A549 (cell line): ENCODE measurements at regions not wholly inside any gene's neighbourhood (a gene's known extent, or its start where the extent isn't known, plus 50 kb on each side); places are given as distances from the start of the nearest gene placed in this dataset.

ENCODE experiments used
- ATAC-seq, 2 experiments: fragments of 200-7000 bp in 1 of 2; fragments of >200 bp in 1 of 2; cut with Nextera tagmentation in 1 of 2; cut with Tn5 transposase in 1 of 2; 3 replicates each; pipeline versions ENCODE4 v1.8.0 to v1.9.1; 2018 to 2020; ENCODE audit warnings: mild to moderate bottlenecking in 1 of 2, moderate library complexity in 1 of 2
- CTCF ChIA-PET: fragments of 300-600 bp; sonication (Branson Sonifier 250); formaldehyde crosslinking; extraction: SDS; loops from one replicate; lab custom pipeline; 2021; ENCODE audit warnings: antibody characterized with exemption, inconsistent platforms; lab: Yijun Ruan, JAX
- POLR2A ChIA-PET: fragments of 350-600 bp; formaldehyde crosslinking; extraction: SDS; loops from one replicate; lab custom pipeline; 2021; ENCODE audit warnings: antibody characterized with exemption, inconsistent platforms; lab: Yijun Ruan, JAX
- DNase-seq, 2 experiments: peaks; one replicate each; pipeline versions ENCODE4 v3.0.0 to v3.0.0-alpha.2; 2011 to 2016; ENCODE audit warnings: low read depth in 1 of 2, low spot score in 1 of 2
- FAIRE-seq: peaks from 2 replicates; lab custom pipeline; 2011; peaks lifted over from hg19 to GRCh38; lab: Jason Lieb, UNC
- H3K27ac ChIP-seq, 2 experiments: fragments of >200 bp; sonication (Bioruptor Twin); formaldehyde crosslinking; 3 replicates each; pipeline ENCODE4 v1.5.1; 2016 to 2017
- H3K4me1 ChIP-seq: fragments of >200 bp; sonication (Bioruptor Twin); formaldehyde crosslinking; 3 replicates; pipeline ENCODE4 v1.6.1; 2016
- H3K4me2 ChIP-seq: fragments of >200 bp; sonication (Bioruptor Twin); formaldehyde crosslinking; 3 replicates; pipeline ENCODE4 v1.6.1; 2016
- H3K4me3 ChIP-seq: fragments of >200 bp; sonication (Bioruptor Twin); formaldehyde crosslinking; 3 replicates; pipeline ENCODE4 v1.5.1; 2016
- H3K9me3 ChIP-seq: fragments of >200 bp; sonication (Bioruptor Twin); formaldehyde crosslinking; 3 replicates; pipeline ENCODE4 v1.6.1; 2016
- BCL3 ChIP-seq: fragments of >200 bp; sonication (Bioruptor Twin); formaldehyde crosslinking; IDR thresholded peaks from 3 replicates; pipeline ENCODE4 v1.6.1; 2016
- BHLHE40 ChIP-seq: IDR thresholded peaks from 2 replicates; pipeline ENCODE4 v1.6.1; 2012; ENCODE audit warnings: low read depth, low read length, inconsistent platforms
- CBX2 ChIP-seq: fragments of 200-600 bp; sonication (generic); IDR thresholded peaks from 2 replicates; pipeline ENCODE4 v1.6.1; 2016; ENCODE audit warnings: low read depth, mild to moderate bottlenecking, borderline replicate concordance
- FOSB ChIP-seq: fragments of 250-450 bp; sonication (Bioruptor Pico); IDR thresholded peaks from 2 replicates; pipeline ENCODE4 v1.5.0; 2020; ENCODE audit warnings: mild to moderate bottlenecking, moderate library complexity
- FOSL2 ChIP-seq, 2 experiments: fragments of 450-650 bp in 1 of 2; fragments of >200 bp in 1 of 2; sonication (Bioruptor Twin) in 1 of 2; formaldehyde crosslinking; IDR thresholded peaks; 2 replicates each; pipeline versions ENCODE4 v1.5.0 to v1.6.1; 2016 to 2020; ENCODE audit warnings: mild to moderate bottlenecking in 1 of 2, moderate library complexity in 1 of 2
- FOXS1 ChIP-seq: fragments of 250-450 bp; sonication (Bioruptor Pico); IDR thresholded peaks from 2 replicates; pipeline ENCODE4 v1.5.0; 2020; ENCODE audit warnings: mild to moderate bottlenecking, moderate library complexity
- HDAC2 ChIP-seq: fragments of 200-600 bp; sonication (generic); IDR thresholded peaks from 2 replicates; pipeline ENCODE4 v1.6.1; 2016
- HES2 ChIP-seq: fragments of >200 bp; sonication (Bioruptor Twin); formaldehyde crosslinking; IDR thresholded peaks from 2 replicates; pipeline ENCODE4 v1.6.1; 2016
- HEYL ChIP-seq: fragments of 250-450 bp; sonication (Bioruptor Pico); IDR thresholded peaks from 2 replicates; pipeline ENCODE4 v1.8.0; 2021; ENCODE audit warnings: mild to moderate bottlenecking, moderate library complexity
- HOXA7 ChIP-seq: fragments of 250-450 bp; sonication (Bioruptor Pico); IDR thresholded peaks from 2 replicates; pipeline ENCODE4 v1.5.0; 2020; ENCODE audit warnings: mild to moderate bottlenecking, moderate library complexity
- HOXB13 ChIP-seq: fragments of 250-450 bp; sonication (Bioruptor Pico); IDR thresholded peaks from 2 replicates; pipeline ENCODE4 v1.5.0; 2020; ENCODE audit warnings: low read depth, mild to moderate bottlenecking, moderate library complexity
- KDM1A ChIP-seq: fragments of 200-600 bp; sonication (generic); IDR thresholded peaks from 2 replicates; pipeline ENCODE4 v1.6.1; 2016; ENCODE audit warnings: low read depth, mild to moderate bottlenecking
- KDM5A ChIP-seq: fragments of 200-600 bp; sonication (generic); IDR thresholded peaks from 2 replicates; pipeline ENCODE4 v1.6.1; 2016; ENCODE audit warnings: antibody characterized with exemption, mild to moderate bottlenecking
- MAFK ChIP-seq: fragments of 450-650 bp; IDR thresholded peaks from 2 replicates; pipeline ENCODE4 v1.6.1; 2014; ENCODE audit not compliant: partially characterized antibody
- NFE2L2 ChIP-seq: fragments of 150-350 bp; conservative IDR thresholded peaks from 2 replicates; pipeline ENCODE4 v1.6.1; 2014; ENCODE audit warnings: low read length
- PHF8 ChIP-seq: fragments of 200-600 bp; sonication (generic); IDR thresholded peaks from 2 replicates; pipeline ENCODE4 v1.6.1; 2016; ENCODE audit warnings: low read depth, mild to moderate bottlenecking, antibody characterized with exemption, moderate library complexity, borderline replicate concordance
- POLR2AphosphoS2 ChIP-seq: conservative IDR thresholded peaks from 2 replicates; pipeline ENCODE4 v1.6.1; 2012; ENCODE audit warnings: low read length, improper control_type of control experiment, inconsistent platforms
- RARB ChIP-seq: fragments of 250-450 bp; sonication (Bioruptor Pico); IDR thresholded peaks from 2 replicates; pipeline ENCODE4 v1.8.0; 2021; ENCODE audit warnings: mild to moderate bottlenecking, moderate library complexity
- RCOR1 ChIP-seq: fragments of 150-350 bp; IDR thresholded peaks from 2 replicates; pipeline ENCODE4 v1.6.1; 2014; ENCODE audit warnings: antibody characterized with exemption, low read length, low read depth
- RFX5 ChIP-seq: fragments of 450-650 bp; IDR thresholded peaks from 2 replicates; pipeline ENCODE4 v1.7.1; 2014; ENCODE audit warnings: antibody characterized with exemption, mild to moderate bottlenecking, moderate library complexity
- SREBF2 ChIP-seq: fragments of 450-650 bp; IDR thresholded peaks from 2 replicates; pipeline ENCODE4 v1.6.1; 2014; ENCODE audit warnings: mild to moderate bottlenecking, moderate library complexity
- ZFP36 ChIP-seq: fragments of 450-650 bp; IDR thresholded peaks from 2 replicates; pipeline ENCODE4 v1.6.1; 2014; ENCODE audit warnings: borderline replicate concordance; ENCODE audit not compliant: partially characterized antibody
- ZNF302 ChIP-seq: fragments of 250-450 bp; sonication (Bioruptor Pico); IDR thresholded peaks from 2 replicates; pipeline ENCODE4 v1.9.0; 2021; ENCODE audit warnings: inconsistent platforms, mild to moderate bottlenecking, moderate library complexity
- WGBS: methylation state at CpG from one replicate; pipeline ENCODE4 v1.1.6; 2017; ENCODE audit errors: missing lambda C conversion rate; 5-methylcytosine and 5-hydroxymethylcytosine counted together
- TF ChIP-seq, protein P1 (sequence below): IDR thresholded peaks from 2 replicates; pipeline ENCODE4 v1.6.1; 2012

DNA sequence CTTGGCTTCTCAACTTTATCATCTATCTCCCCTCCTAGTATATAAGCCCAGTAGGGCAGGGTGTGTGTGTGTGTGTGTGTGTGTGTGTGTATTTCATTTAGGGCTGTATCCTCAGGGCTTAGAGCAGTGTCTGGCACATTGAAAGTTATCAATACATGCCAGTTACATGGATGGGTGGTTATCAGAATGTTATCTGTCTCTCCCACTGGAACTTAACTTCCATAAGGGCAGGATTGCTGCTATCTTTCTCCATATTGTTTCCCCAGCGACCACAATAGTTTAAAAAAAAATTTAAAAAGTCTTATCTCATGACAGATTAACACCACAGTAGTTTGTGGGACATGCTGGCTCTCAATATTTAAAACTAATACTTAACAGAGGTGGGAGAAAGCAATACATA, 488.9 kb downstream of the PLCL1 start:
- POLR2A ChIA-PET: no interaction called here

DNA sequence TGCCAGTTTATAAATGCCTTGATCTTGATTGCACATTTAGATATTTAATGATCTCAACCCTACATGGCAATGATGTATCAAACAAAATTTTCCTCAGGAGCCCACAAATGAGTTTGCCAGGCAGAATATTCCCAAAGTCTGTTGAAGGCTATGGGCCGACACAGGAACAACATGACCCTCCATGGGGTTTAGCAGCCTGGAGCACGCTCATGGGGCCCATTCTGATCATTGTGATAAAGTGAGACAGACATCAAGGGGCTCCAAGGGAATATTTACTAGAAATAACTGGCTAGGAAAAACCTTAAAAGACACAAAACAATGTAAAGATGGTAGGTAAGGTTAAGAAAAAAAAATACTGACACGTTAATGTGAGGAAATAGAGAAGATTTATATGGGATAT, 485.4 kb downstream of the PLCL1 start:
- no peak overlapping the region for H3K4me3 ChIP-seq
- ATAC-seq (no peak), FAIRE-seq (no peak), DNase-seq (no peak)
- H3K9me3 ChIP-seq: no peaks in the 10 kb centered on the region
- H3K27ac ChIP-seq: no peak overlapping the region
- no peak overlapping the region for H3K4me2 ChIP-seq
- H3K4me1 ChIP-seq: no peaks in the 10 kb centered on the region
- ChIA-PET CTCF (interaction anchor here (0.8 kb wide), 1 partner anchor 10 kb away, joined by 3 read pairs; no protein-coding TSS in a partner anchor), POLR2A (no interaction called here)
- no peak for TF ChIP-seq ZFP36
- TF ChIP-seq RARB: no peak
- no peak for TF ChIP-seq ZNF302
- no peak for TF ChIP-seq HES2
- TF ChIP-seq HOXB13: no peak
- no peak for TF ChIP-seq HEYL
- no peak for TF ChIP-seq POLR2AphosphoS2
- TF ChIP-seq BCL3: no peak
- TF ChIP-seq FOXS1: no peak
- no peak for TF ChIP-seq HDAC2
- TF ChIP-seq KDM5A: no peak
- TF ChIP-seq, protein P1, sequence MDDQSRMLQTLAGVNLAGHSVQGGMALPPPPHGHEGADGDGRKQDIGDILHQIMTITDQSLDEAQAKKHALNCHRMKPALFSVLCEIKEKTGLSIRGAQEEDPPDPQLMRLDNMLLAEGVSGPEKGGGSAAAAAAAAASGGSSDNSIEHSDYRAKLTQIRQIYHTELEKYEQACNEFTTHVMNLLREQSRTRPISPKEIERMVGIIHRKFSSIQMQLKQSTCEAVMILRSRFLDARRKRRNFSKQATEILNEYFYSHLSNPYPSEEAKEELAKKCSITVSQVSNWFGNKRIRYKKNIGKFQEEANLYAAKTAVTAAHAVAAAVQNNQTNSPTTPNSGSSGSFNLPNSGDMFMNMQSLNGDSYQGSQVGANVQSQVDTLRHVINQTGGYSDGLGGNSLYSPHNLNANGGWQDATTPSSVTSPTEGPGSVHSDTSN: no peak
- TF ChIP-seq PHF8: no peak
- no peak for TF ChIP-seq MAFK
- no peak for TF ChIP-seq FOSB (CRISPR knock-in tag)
- 35% methylated on average over 3 of the region's 3 CpGs for WGBS

More for the DNA sequence above, 488.9 kb downstream of the PLCL1 start:
- ATAC-seq (no peak), DNase-seq (no peak), FAIRE-seq (no peak)
- Histone ChIP-seq H3K4me3 (no peak overlapping the region), H3K4me1 (no peaks in the 10 kb centered on the region), H3K9me3 (no peaks in the 10 kb centered on the region), H3K27ac (no peak overlapping the region), H3K4me2 (no peak overlapping the region)
- CTCF ChIA-PET: no interaction called here
- TF ChIP-seq RCOR1: no peak
- TF ChIP-seq RFX5: no peak
- no peak for TF ChIP-seq NFE2L2
- TF ChIP-seq HOXA7 (CRISPR knock-in tag): no peak
- TF ChIP-seq KDM1A: no peak
- no peak for TF ChIP-seq BHLHE40
- no peak for TF ChIP-seq RARB
- TF ChIP-seq FOSL2 (IDR thresholded peaks at IDR 0.05): no peak
- TF ChIP-seq FOSL2 (CRISPR knock-in tag; IDR thresholded peaks at IDR 0.05): no peak
- TF ChIP-seq HDAC2: no peak
- no peak for TF ChIP-seq SREBF2
- WGBS: 13% methylated on average over 1 of the region's 1 CpG

GRCh38 chr2:198287706-198288105, 483.3 kb downstream of the PLCL1 start:
- POLR2A ChIA-PET: no interaction called here
- Histone ChIP-seq H3K27ac (no peak overlapping the region), H3K4me2 (no peak overlapping the region), H3K4me3 (no peak overlapping the region), H3K9me3 (no peaks in the 10 kb centered on the region), H3K4me1 (no peaks in the 10 kb centered on the region)
- TF ChIP-seq BCL3 (no peak), MAFK (no peak), CBX2 (no peak)
- ATAC-seq (no peak), FAIRE-seq (no peak), DNase-seq (no peak)
- CTCF ChIA-PET: interaction anchor here (0.6 kb wide), 1 partner anchor 486 kb away, joined by 3 read pairs; no protein-coding TSS in a partner anchor
- WGBS: 3% methylated on average over 2 of the region's 2 CpGs
